NOMO-1 (cell line): ENCODE measurements at regions not wholly inside any gene's neighbourhood (a gene's known extent, or its start where the extent isn't known, plus 50 kb on each side); places are given as distances from the start of the nearest gene placed in this dataset.
"Not testable (repeated sequence)": the region's sequence is repeated elsewhere in the genome, so short reads cannot be mapped to it uniquely, and the experiment has no call there.

Experiments
- DNase-seq, 2 experiments: peaks; one replicate each; lab custom pipeline; 2025; ENCODE audit not compliant: unreplicated experiment in 2 of 2; lab: John Stamatoyannopoulos, UW

DNA sequence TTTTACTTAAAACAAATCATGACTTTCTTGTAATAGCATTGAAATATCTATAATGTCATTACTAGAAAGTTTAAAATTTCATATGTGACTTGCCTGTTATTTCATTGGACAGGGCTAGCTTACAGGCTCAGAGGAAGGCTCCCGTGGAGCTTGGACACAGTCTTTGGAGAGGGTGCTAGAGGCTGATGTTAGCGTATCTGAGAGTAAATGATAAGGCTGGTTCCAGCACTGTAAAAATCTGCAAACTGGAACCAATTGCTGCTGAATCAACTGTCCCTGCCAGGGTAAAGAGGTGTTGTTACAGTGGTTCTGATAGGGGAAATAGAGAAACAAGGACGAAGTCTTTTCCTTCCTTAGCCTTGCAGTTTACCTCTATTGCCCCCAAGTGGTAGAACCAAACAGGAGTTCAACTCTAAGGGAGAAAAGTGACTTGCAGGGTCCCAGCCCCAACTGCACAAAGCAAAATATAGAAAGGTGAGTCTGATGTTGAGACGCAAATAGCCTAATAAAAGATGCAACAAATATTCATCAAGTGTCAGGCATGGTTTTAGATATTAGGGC lies 901.7 kb downstream of the DIAPH3 start:
- no peak for DNase-seq

- no peak for DNase-seq
Observed at GRCh38 chr13:59263531-59263930, 900.2 kb downstream of the DIAPH3 start.

- no peak for DNase-seq
Observed at GRCh38 chr13:59266478-59267063, 897.2 kb downstream of the DIAPH3 start.

DNA sequence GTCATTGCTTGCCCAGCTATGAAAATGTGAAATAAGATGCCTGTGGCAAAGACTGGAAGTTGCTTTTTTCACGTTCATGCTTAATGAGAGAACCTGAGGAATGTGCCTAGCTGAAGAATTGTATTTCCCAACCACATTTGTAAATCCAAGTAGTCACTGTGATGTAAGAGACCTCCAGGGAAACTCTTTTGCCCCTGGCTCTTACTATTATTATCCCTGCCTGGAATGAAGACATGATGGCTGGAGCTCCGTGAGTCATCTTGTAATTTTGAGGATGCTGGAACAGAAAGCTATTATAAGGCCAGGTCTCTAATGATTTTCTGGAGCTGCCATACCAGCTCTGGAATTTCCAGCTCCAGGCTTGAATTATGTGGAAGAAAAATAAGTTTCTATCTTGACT lies 894.3 kb downstream of the DIAPH3 start:
- no peak for DNase-seq

DNA sequence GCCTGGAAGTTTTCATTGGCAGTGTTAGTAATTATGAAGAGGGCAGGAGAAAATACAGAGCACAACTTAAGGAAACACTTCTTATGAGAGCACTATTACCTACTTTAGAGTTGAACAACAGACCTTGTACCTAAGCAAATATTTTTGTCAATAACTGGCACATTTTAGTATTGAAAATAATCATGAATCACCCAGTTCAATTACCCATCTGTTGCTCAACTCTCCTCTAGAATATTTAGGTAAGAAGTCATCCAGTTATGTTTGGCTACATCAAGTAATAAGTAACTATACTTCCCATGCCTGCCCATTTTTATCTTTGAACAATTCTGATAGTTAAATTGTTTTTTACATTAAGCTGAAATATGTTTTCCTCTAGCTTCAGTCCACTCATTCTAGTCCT lies 893.4 kb downstream of the DIAPH3 start:
- no peak for DNase-seq

- no peak for DNase-seq
Observed at GRCh38 chr13:59274958-59275727, 888.6 kb downstream of the DIAPH3 start.

DNA sequence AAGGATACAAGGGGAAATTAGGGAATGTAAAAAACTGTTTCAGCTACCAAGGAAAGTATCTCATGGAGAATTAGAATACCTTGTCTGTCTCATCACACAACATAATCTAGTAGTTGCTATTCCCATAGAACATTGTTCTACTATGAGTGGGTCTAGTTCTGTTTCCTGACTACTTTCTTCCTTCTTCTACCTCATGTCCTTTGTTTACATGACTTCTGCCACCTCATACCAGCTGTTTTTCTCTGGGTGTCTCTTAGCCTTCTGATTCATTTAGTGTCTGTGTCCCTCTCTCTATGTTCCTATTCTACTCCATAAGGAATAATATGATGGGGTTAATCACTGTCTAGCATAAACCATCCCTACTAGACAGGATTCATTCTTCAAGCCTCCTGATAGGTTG lies 887.3 kb downstream of the DIAPH3 start:
- DNase-seq, result no peak

DNA sequence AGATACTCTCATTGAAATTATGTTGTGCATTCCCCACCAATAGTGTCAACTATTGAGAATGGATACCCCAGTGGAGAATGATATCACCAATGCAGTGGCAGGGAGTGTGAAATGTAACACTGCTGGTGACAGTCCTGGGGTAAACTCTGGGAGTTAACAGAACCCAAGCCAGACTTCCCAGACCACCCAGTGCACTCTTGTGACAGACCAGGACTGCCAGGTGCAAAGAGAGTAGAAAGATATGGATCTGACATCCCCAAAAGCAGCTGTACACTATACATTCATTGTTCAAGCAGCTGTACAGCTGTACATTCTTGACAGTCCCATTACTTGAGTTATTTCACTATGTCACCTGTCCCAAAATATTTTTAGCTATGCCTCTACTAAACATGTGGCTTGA lies 886.6 kb downstream of the DIAPH3 start:
- DNase-seq, result no peak

- DNase-seq, result no peak
Observed at GRCh38 chr13:59279028-59279427, 884.7 kb downstream of the DIAPH3 start.

GRCh38 chr13:59279576-59279975 lies 884.2 kb downstream of the DIAPH3 start:
- DNase-seq, result no peak

- DNase-seq, result no peak
Observed at GRCh38 chr13:59280297-59280696, 883.4 kb downstream of the DIAPH3 start.

- no peak for DNase-seq
Observed at GRCh38 chr13:59281453-59281852, 882.3 kb downstream of the DIAPH3 start.

DNA sequence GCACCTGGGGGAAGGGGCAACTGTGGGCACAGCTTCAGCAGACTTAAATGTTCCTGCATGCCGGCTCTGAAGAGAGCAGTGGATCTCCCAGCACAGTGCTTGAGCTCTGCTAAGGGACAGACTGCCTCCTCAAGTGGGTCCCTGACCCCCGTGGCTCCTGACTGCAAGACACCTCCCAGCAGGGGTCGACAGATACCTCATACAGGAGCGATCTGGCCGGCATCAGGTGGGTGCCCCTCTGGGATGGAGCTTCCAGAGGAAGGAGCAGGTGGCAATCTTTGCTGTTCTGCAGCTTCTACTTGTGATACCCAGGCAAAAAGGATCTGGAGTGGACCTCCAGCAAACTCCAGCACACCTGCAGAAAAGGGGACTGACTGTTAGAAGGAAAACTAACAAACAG lies 871.5 kb downstream of the DIAPH3 start:
- not testable (repeated sequence) for DNase-seq

GRCh38 chr13:59299584-59299983 lies 864.1 kb downstream of the DIAPH3 start:
- DNase-seq, result peak in 1 of 2 experiments; percentile 25

DNA sequence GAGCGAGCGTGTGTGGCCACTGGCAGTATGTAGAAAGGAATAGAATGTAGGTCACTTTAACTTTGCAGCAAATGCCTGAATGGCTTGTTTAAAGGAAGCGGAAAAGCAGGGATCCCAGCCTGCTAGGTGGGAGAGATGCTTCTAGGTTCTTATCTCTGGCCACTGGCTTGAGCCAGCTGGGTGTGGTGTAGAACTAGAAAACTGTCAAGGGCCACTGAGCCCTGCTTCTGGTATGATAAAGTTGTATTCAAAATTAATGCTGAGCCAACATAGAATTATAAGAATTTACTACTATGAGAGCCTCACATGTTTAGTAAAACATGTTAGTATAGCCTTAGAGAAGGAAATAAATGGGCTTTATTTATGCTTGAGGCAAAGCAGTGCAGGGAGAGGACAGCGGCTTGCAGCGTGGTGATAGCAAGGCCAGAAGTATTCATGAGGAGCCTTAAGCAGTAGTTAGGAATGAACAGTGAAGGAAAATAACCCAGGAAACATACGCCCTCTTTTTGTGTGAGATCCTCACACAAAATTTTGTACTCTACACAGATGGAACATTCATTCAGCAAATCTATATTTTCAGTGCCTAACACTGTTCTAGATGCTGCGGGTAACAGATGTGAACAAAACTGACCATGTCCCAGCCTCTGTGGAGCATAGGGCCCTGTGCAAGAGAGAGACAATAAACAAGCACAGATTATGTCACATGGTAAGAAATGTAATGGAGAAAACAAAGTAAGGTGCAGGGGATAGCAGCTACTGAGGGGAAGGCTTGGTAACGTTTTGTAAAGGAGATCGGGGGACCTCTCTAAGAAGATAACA lies 863.2 kb downstream of the DIAPH3 start:
- no peak for DNase-seq

DNA sequence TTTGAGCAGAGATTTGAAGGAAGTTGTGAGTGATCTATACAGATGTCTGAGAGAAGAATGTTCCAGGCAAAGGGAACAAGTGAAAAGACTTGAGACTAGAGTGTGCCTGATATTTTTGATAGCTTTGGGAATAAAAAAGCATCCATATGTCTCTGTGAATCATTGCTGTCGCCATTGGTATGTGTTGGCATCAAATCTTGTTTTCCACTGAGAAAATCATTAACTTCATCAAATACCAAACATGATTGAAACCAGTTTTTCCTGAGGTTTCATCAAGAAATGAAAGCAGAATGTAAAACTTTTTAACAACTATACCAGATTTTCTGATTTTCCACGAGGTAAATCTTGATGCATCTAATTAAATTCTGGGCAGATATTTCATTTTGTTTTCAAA lies 862.6 kb downstream of the DIAPH3 start:
- no peak for DNase-seq

GRCh38 chr13:59303433-59303832 lies 860.3 kb downstream of the DIAPH3 start:
- DNase-seq, result no peak

GRCh38 chr13:59304596-59304995 lies 859.1 kb downstream of the DIAPH3 start:
- no peak for DNase-seq

DNA sequence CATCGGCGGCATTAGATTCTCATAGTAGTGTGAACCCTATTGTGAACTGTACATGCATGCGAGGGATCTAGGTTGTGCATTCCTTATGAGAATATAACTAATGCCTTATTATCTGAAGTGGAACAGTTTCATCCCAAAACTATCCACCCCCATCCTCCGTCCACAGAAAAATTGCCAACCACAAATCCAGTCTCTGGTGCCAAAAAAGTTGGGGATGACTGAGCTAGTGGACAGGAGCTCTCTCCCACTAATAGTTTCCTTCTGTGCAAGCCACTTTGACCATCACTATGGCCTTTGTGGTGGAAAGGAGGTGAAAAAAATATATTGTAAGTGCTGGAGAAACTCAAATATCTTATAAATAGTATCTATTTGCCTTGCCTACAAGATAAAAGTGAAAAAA lies 857.8 kb downstream of the DIAPH3 start:
- no peak for DNase-seq

- DNase-seq, result no peak
Observed at GRCh38 chr13:59312776-59313175, 851.0 kb downstream of the DIAPH3 start.

- DNase-seq, result peak; percentile 38 to 59
Observed at GRCh38 chr13:59318320-59318930, 845.3 kb downstream of the DIAPH3 start.
